EH (cell line): ENCODE measurements at regions not wholly inside any gene's neighbourhood (a gene's known extent, or its start where the extent isn't known, plus 50 kb on each side); places are given as distances from the start of the nearest gene placed in this dataset.
"Not testable (repeated sequence)": the region's sequence is repeated elsewhere in the genome, so short reads cannot be mapped to it uniquely, and the experiment has no call there.

Experiments
- DNase-seq: peaks from one replicate; pipeline ENCODE4 v3.0.0-alpha.2; 2015; ENCODE audit warnings: low read depth

GRCh38 chr3:126292318-126293070 is 64.7 kb downstream of the KLF15 start:
- DNase-seq: no peak

- DNase-seq: no peak
Measured at GRCh38 chr3:126291537-126291936, 65.7 kb downstream of the KLF15 start.

- DNase-seq: no peak
Measured at GRCh38 chr3:126291061-126291460, 66.1 kb downstream of the KLF15 start.

GRCh38 chr3:126290325-126290724 is 66.9 kb downstream of the KLF15 start:
- DNase-seq: no peak

- no peak for DNase-seq
Measured at GRCh38 chr3:126289096-126289495, 68.1 kb downstream of the KLF15 start.

GRCh38 chr3:126288314-126288713 is 68.9 kb downstream of the KLF15 start:
- DNase-seq: no peak

- DNase-seq: peak; percentile 69
Measured at GRCh38 chr3:126287536-126288241, 69.5 kb downstream of the KLF15 start.

GRCh38 chr3:126287171-126287535 is 70.1 kb downstream of the KLF15 start:
- DNase-seq: no peak

- no peak for DNase-seq
Measured at GRCh38 chr3:126285369-126285768, 71.8 kb downstream of the KLF15 start.

GRCh38 chr3:126284258-126284904 is 72.8 kb downstream of the KLF15 start:
- DNase-seq: peak; percentile 63

- not testable (repeated sequence) for DNase-seq
Measured at GRCh38 chr3:126283651-126284050, 73.6 kb downstream of the KLF15 start.

- DNase-seq: no peak
Measured at GRCh38 chr3:126279853-126280252, 77.4 kb downstream of the KLF15 start.

GRCh38 chr3:126277629-126278378 is 79.4 kb downstream of the KLF15 start:
- DNase-seq: peak; percentile 41

- DNase-seq: peak; percentile 20
Measured at GRCh38 chr3:126275620-126275904, 81.6 kb downstream of the KLF15 start.

- DNase-seq: peak; percentile 9
Measured at GRCh38 chr3:126274735-126275619, 82.2 kb downstream of the KLF15 start.

GRCh38 chr3:126270145-126270811 is 86.9 kb downstream of the KLF15 start:
- DNase-seq: peak; percentile 21

- no peak for DNase-seq
Measured at GRCh38 chr3:126269354-126269753, 87.9 kb downstream of the KLF15 start.

- no peak for DNase-seq
Measured at GRCh38 chr3:126268866-126269265, 88.3 kb downstream of the KLF15 start.

GRCh38 chr3:126267976-126268615 is 87.7 kb upstream of the ALDH1L1 start:
- no peak for DNase-seq

- peak; percentile 98 for DNase-seq
Measured at GRCh38 chr3:126267169-126267975, 87.0 kb upstream of the ALDH1L1 start.
